Gastrocnemius medialis (tissue), 4 donors: ENCODE measurements at regions not wholly inside any gene's neighbourhood (a gene's known extent, or its start where the extent isn't known, plus 50 kb on each side); places are given as distances from the start of the nearest gene placed in this dataset.

Experiments used
- CTCF ChIP-seq, 5 experiments: fragments of 450-650 bp in 3 of 5; fragments of 200-600 bp in 2 of 5; sonication (generic) in 2 of 5; IDR thresholded peaks in 4 of 5; conservative IDR thresholded peaks in 1 of 5; 1 replicate in 4 of 5; 2 replicates in 1 of 5; pipeline ENCODE4 v1.5.1; 2016 to 2019; ENCODE audit warnings: antibody characterized with exemption in 5 of 5, mild to moderate bottlenecking in 3 of 5, moderate library complexity in 3 of 5
- POLR2A ChIP-seq, 2 donors: fragments of 450-650 bp; IDR thresholded peaks; one replicate each; pipeline ENCODE4 v1.6.1; 2017; ENCODE audit warnings: antibody characterized with exemption in 2 of 2, mild to moderate bottlenecking in 2 of 2, moderate library complexity in 2 of 2

DNA sequence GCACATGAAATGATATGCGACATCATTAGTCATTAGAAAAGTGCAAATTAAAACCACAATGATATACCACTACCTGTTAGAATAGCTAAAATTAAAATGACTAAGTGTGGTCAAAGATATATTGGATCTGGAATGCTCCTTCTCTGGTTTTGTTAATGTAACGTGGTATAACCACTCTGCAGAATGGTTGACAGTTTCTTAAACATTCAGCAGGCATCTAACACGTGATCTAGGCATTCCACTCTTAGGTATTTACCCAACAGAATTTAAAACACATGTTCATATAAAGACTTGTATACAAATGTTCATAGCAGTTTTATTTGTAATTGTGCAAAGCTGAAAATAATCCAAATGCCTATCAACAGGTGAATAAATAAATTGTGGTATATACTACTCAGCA, 165.0 kb upstream of the PLXNA2 start:
- TF ChIP-seq POLR2A (IDR thresholded peaks at IDR 0.05), result no peak
- TF ChIP-seq CTCF (IDR thresholded peaks at IDR 0.05 in 4 of 5, conservative IDR thresholded peaks at IDR 0.05 in 1 of 5), result no peak
